Testis (tissue), 2 donors: ENCODE measurements at regions not wholly inside any gene's neighbourhood (a gene's known extent, or its start where the extent isn't known, plus 50 kb on each side); places are given as distances from the start of the nearest gene placed in this dataset.
"Not testable (repeated sequence)": the region's sequence is repeated elsewhere in the genome, so short reads cannot be mapped to it uniquely, and the experiment has no call there.

Experiments
- CTCF ChIP-seq, 3 experiments: fragments of 450-650 bp in 2 of 3; fragments of 200-600 bp in 1 of 3; sonication (generic) in 1 of 3; IDR thresholded peaks; one replicate each; pipeline ENCODE4 v1.5.1; 2016 to 2019; ENCODE audit warnings: antibody characterized with exemption in 3 of 3, mild to moderate bottlenecking in 2 of 3, moderate library complexity in 1 of 3
- POLR2A ChIP-seq: fragments of 450-650 bp; IDR thresholded peaks from one replicate; pipeline ENCODE4 v1.6.1; 2017; ENCODE audit warnings: antibody characterized with exemption, mild to moderate bottlenecking, moderate library complexity

DNA sequence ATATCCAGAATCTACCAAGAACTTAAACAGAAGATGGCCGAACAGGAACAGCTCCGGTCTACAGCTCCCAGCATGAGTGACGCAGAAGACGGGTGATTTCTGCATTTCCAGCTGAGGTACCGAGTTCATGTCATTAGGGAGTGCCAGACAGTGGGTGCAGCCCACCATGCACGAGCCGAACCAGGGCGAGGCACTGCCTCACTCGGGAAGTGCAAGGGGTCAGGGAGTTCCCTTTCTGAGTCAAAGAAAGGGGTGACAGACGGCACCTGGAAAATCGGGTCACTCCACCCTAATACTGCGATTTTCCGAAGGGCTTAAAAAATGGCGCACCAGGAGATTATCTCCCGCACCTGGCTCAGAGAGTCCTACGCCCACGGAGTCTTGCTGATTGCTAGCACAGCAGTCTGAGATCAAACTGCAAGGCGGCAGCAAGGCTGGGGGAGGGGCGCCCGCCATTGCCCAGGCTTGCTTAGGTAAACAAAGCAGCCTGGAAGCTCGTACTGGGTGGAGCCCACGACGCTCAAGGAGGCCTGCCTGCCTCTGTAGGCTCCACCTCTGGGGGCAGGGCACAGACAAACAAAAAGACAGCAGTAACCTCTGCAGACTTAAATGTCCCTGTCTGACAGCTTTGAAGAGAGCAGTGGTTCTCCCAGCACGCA is 267.4 kb downstream of the HINT1 start:
- not testable (repeated sequence) for TF ChIP-seq POLR2A; CTCF (IDR thresholded peaks at IDR 0.05)
